Osteoblast (primary cell): ENCODE measurements at regions not wholly inside any gene's neighbourhood (a gene's known extent, or its start where the extent isn't known, plus 50 kb on each side); places are given as distances from the start of the nearest gene placed in this dataset.

Experiments used
- DNase-seq: peaks from one replicate; pipeline ENCODE4 v3.0.0; 2011; ENCODE audit warnings: low spot score, mixed read lengths; ENCODE audit not compliant: insufficient read length; ENCODE audit errors: missing footprints
- H2AFZ ChIP-seq: 2 replicates; pipeline ENCODE4 v1.6.0; 2011; ENCODE audit warnings: mild to moderate bottlenecking, low read length
- H3K27ac ChIP-seq: 2 replicates; pipeline ENCODE4 v1.5.1; 2011; ENCODE audit warnings: mild to moderate bottlenecking, low read depth, low read length, moderate library complexity
- H3K27me3 ChIP-seq: 2 replicates; pipeline ENCODE4 v1.6.0; 2012; ENCODE audit warnings: mild to moderate bottlenecking, control low read depth, inconsistent platforms, low read length, moderate library complexity; ENCODE audit not compliant: insufficient read depth
- H3K36me3 ChIP-seq: 2 replicates; pipeline ENCODE4 v1.5.1; 2011; ENCODE audit warnings: mild to moderate bottlenecking, low read length, control low read depth, moderate library complexity; ENCODE audit not compliant: insufficient read depth
- H3K4me1 ChIP-seq: 2 replicates; pipeline ENCODE4 v1.5.1; 2011; ENCODE audit warnings: mild to moderate bottlenecking, low read length, control low read depth, moderate library complexity; ENCODE audit not compliant: insufficient read depth
- H3K4me2 ChIP-seq: 2 replicates; pipeline ENCODE4 v1.6.0; 2011; ENCODE audit warnings: mild to moderate bottlenecking, low read length; ENCODE audit not compliant: insufficient read depth
- H3K4me3 ChIP-seq: fragments of 200-600 bp; sonication (generic); 3 replicates; pipeline ENCODE4 v1.5.1; 2012; ENCODE audit warnings: mild to moderate bottlenecking, low read length, inconsistent platforms; ENCODE audit not compliant: insufficient read depth
- H3K79me2 ChIP-seq: 2 replicates; pipeline ENCODE4 v1.6.0; 2012; ENCODE audit warnings: mild to moderate bottlenecking, low read length, control low read depth, inconsistent platforms; ENCODE audit not compliant: insufficient read depth
- H3K9me3 ChIP-seq: 2 replicates; pipeline ENCODE4 v1.5.1; 2011; ENCODE audit warnings: low read depth, low read length, control low read depth
- H4K20me1 ChIP-seq: 2 replicates; pipeline ENCODE4 v1.6.0; 2012; ENCODE audit warnings: mild to moderate bottlenecking, low read length, control low read depth; ENCODE audit not compliant: insufficient read depth
- CTCF ChIP-seq: IDR thresholded peaks from 2 replicates; pipeline ENCODE4 v1.5.1; 2011; ENCODE audit warnings: mild to moderate bottlenecking, low read depth, low read length, moderate library complexity; ENCODE audit errors: extremely low read depth

DNA sequence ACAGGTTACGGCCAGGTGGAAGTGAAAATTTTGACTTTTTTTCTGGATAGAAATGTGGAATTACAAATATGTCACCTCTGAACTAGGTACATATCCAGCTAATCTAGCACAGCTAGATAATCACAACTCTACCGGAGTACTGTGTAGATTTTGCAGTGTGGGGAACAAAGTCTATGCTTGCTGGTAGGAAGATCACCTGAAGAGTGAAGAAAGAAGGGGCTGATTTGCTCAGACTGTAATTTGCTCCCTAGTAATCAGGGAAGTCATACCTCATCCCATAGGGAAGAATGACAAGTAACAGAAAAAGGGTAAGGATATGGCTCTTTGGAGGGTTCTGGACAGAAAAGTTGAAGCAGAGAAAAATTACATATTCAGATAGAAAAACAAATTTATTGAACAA is 319.6 kb upstream of the TMPRSS15 start:
- no peak for TF ChIP-seq CTCF
- H3K27me3 ChIP-seq = no peaks in the 10 kb centered on the region
- no peaks in the 10 kb centered on the region for H3K4me1 ChIP-seq
- H2AFZ ChIP-seq = no peak overlapping the region
- H3K27ac ChIP-seq = no peak overlapping the region
- DNase-seq = no peak
- no peaks in the 10 kb centered on the region for H3K79me2 ChIP-seq
- H3K9me3 ChIP-seq = peaks cover 4% of the 10 kb centered on the region
- no peaks in the 10 kb centered on the region for H4K20me1 ChIP-seq
- no peaks in the 10 kb centered on the region for H3K36me3 ChIP-seq
- H3K4me2 ChIP-seq = no peak overlapping the region
- H3K4me3 ChIP-seq = no peak overlapping the region

GRCh38 chr21:18725653-18726052 is 322.1 kb upstream of the TMPRSS15 start:
- no peak for DNase-seq
- Histone ChIP-seq H3K4me3 (no peak overlapping the region), H4K20me1 (no peaks in the 10 kb centered on the region), H3K9me3 (peaks cover 8% of the 10 kb centered on the region), H3K79me2 (no peaks in the 10 kb centered on the region), H3K4me2 (no peak overlapping the region), H3K27ac (no peak overlapping the region), H3K4me1 (no peaks in the 10 kb centered on the region), H3K27me3 (no peaks in the 10 kb centered on the region), H3K36me3 (no peaks in the 10 kb centered on the region), H2AFZ (no peak overlapping the region)
- TF ChIP-seq CTCF = no peak

DNA sequence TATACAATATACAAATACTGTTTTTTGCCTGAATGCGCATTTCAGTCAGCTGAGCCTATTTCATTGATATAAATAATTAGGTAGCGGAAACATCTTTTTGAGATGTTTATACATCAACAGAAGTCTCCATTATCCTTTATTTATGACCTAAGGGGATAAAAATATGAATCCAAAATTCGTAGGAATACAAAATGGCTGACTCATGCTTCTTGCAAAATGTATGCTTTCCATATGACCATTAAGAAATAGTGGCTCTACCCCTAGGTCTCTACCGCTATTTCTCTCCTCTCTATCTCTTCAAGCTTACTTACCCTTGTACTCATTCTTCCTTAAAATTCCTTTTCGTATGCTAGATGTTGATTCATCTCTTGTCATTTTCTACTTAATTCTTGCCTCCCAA is 338.4 kb upstream of the TMPRSS15 start:
- no peak for TF ChIP-seq CTCF

DNA sequence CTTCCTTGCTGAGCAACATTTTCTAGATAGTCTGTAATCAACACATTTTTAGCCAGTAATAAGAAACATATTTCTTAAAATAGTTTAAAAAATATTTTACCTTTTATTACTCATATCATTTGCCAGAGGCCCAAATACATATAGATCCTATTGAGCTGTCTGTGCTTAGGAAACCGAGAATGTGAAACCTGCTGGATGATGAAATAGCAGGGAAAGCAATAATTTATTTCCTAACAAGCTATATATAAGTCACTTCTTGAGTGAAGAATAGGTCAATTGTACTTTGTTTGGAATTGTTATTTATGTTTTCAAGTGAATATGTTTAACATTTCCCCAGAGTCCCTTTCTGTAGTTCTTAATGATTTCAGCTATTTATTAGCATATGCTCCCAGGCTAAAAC is 339.9 kb upstream of the TMPRSS15 start:
- no peak for DNase-seq
- no peak overlapping the region for H3K27ac ChIP-seq
- H3K79me2 ChIP-seq = no peaks in the 10 kb centered on the region
- TF ChIP-seq CTCF = no peak
- no peak overlapping the region for H2AFZ ChIP-seq
- no peaks in the 10 kb centered on the region for H3K9me3 ChIP-seq
- no peak overlapping the region for H3K4me3 ChIP-seq
- H3K4me1 ChIP-seq = no peaks in the 10 kb centered on the region
- H4K20me1 ChIP-seq = no peaks in the 10 kb centered on the region
- H3K27me3 ChIP-seq = no peaks in the 10 kb centered on the region
- no peak overlapping the region for H3K4me2 ChIP-seq
- H3K36me3 ChIP-seq = no peaks in the 10 kb centered on the region

More for the DNA sequence above, 338.4 kb upstream of the TMPRSS15 start:
- H3K27me3 ChIP-seq = no peaks in the 10 kb centered on the region
- H3K4me2 ChIP-seq = no peak overlapping the region
- no peaks in the 10 kb centered on the region for H3K9me3 ChIP-seq
- no peak overlapping the region for H2AFZ ChIP-seq
- H3K36me3 ChIP-seq = no peaks in the 10 kb centered on the region
- H3K27ac ChIP-seq = no peak overlapping the region
- no peaks in the 10 kb centered on the region for H3K4me1 ChIP-seq
- DNase-seq = no peak
- H4K20me1 ChIP-seq = no peaks in the 10 kb centered on the region
- H3K4me3 ChIP-seq = no peak overlapping the region
- H3K79me2 ChIP-seq = no peaks in the 10 kb centered on the region
